HG02642 (cell line): ENCODE measurements at regions not wholly inside any gene's neighbourhood (a gene's known extent, or its start where the extent isn't known, plus 50 kb on each side); places are given as distances from the start of the nearest gene placed in this dataset.
"Not testable (repeated sequence)": the region's sequence is repeated elsewhere in the genome, so short reads cannot be mapped to it uniquely, and the experiment has no call there.

Experiments
- ATAC-seq: cut with Tn5 transposase; IDR thresholded peaks from one replicate; pipeline ENCODE4 v1.9.1; 2021; ENCODE audit warnings: mild to moderate bottlenecking; ENCODE audit not compliant: unreplicated experiment, poor library complexity

DNA sequence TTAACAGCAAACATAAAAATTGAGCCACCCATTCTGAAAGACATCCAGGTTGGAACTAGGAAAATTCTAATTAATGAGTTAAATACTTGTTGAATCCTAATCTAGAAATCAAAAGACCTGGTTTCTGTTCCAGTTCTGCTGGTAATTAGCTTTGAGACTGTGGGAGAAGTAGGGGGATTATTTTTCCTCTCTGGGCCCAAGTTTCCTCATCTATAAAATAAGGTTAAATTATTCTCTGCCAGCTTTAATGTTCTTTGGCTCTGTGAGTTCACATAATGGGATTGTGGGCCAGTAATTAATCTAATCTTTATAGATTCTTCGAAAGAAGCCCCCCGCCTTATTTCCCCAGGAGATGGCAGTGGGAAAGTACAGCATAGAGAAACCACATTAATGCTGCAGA, 104.6 kb downstream of the ENC1 start:
- ATAC-seq = no peak

DNA sequence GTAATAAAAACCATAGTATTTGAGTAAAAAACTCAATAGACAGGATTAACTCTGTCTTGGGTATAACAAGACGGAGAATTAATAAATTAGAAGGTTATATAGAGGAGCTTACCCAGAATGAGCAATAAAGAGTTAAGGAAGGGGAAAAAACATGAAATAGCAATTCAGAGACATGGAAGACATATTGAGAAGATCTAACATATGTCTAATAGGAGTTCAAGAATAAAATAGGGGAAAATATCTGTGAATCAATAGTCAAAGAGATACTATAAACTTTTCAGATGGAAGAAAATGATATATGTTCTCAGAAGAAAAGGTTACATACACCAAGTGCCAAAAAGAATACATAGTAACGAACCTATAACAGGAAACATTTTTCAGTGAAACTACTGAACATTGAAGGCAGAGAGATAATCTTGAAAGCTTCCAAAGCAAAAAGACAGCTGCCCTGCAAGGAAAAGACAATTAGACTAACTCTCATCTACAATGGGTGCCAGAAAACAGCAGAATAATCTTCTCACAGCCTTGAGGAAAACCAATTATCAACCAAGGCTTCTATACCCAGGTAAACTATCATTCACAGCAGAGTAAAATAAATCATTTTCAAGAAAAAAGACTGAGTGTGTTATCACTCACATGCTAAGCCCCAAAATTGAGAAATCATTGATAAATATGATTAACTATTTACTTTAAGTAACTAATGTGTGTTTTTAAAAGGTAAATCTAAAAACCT, 106.0 kb downstream of the ENC1 start:
- no peak for ATAC-seq

DNA sequence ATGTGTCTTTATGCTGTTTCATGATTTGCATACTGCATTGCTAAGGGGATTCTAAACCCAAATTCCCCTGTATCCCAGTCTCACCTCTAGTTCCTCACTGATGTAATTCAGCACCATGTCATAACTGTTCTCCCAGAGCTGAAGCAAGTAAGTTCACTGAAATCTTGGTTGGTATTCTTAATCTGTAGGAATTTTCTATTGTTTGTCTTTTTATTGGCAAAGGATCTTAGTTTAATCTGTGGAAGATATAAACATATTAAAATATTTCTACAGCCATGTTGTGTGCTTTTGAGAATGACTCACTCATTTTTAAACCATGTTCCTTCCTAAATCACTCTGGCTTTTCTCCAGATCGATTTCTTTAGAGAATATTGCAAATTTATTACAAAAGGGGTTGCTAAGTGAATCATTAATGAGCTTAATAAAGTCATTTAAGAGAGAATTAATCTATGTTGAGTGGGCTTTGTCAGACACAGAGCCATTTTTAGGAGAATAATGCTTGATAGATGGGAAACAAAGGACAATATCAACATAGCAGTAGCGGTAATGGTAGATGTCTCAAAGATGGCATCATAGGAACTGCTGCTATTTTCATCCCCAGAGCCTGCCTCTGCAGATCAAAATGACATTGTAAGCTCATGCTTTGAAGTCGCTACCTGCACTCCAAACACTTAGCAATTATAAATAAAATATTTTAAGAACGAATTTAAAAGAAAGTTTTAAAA, 110.0 kb downstream of the ENC1 start:
- no peak for ATAC-seq

DNA sequence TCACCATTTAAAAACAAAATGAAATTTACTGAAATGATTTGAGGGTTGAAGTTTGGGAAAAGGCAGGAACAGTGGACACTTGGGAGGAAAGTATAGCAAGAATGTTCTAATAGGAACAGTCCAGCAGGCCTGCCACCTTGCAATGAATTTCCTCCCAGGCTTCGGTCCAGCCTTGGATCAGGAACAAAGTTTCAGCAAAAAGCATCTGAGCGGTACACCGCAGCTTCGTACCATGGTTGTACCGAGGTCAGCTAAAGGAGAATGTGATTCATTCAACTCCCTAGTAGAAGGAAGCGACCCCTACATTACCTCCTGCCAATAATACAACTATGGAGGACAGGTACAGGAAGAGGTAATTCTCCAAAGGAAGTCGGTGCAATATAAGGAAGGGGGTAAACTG, 111.4 kb downstream of the ENC1 start:
- no peak for ATAC-seq

DNA sequence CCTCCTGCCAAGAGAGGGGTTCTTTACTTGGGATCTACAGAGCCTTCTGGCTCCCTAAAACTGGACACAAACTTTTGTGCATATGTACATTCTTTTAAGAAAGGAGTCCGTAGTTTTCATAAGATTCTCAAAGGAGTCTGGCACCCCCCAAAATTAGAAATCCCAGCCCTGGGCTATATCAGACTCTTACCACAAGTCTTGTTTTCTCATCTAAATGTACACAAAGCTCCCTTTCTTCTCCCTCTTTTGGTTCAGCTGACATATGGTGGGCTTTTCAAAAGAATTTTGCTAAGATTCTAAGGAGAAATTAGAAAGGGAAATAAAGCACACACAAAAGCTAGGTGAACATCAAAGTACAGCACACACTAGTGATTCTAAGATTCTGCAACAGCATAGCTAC, 114.4 kb downstream of the ENC1 start:
- no peak for ATAC-seq

DNA sequence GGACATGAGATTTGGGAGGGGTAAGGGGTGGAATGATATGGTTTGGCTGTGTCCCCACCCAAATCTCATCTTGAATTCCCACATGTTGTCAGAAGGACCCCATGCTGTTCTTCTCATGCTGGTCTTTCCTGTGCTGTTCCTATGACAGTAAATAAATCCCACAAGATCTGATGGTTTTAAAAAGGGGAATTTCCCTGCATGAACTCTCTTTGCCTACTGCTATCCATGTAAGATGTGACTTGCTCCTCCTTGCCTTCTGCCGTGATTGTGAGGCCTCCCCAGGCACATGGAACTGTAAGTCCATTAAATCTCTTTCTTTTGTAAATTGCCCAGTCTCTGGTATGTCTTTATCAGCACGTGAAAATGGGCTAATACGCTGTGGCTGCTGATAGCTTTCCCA, 115.8 kb downstream of the ENC1 start:
- not testable (repeated sequence) for ATAC-seq

DNA sequence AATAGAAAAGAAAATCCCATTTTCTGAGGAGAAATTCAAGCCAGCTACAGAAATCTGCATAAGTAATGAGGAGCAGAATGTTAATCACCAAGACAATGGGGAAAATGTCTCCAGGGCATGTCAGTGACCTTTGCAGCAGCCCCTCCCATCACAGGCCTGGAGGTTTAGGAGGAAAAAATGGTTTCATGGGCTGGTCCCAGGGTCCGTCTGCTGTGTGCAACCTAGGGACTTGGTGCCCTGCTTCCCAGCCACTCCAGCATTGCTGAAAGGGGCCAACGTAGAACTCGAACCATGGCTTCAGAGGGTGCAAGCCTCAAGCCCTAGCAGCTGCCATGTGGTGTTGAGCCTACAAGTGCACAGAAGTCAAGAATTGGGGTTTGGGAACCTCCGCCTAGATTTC, 116.8 kb downstream of the ENC1 start:
- ATAC-seq = not testable (repeated sequence)

DNA sequence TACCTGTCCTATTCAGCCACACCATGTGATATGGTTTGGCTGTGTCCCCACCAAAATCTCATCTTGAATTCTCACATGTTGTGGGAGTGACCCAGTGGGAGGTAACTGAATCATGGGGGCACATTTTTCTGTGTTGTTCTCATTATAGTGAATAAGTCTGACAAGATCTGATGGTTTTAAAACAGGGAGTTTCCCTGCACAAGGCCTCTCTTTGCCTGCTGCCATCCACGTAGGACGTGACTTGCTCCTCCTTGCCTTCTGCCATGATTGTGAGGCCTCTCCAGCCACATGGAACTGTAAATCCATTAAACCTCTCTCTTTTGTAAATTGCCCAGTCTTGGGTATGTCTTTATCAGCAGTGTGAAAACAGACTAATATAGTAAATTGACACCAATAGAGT, 117.7 kb downstream of the ENC1 start:
- not testable (repeated sequence) for ATAC-seq

DNA sequence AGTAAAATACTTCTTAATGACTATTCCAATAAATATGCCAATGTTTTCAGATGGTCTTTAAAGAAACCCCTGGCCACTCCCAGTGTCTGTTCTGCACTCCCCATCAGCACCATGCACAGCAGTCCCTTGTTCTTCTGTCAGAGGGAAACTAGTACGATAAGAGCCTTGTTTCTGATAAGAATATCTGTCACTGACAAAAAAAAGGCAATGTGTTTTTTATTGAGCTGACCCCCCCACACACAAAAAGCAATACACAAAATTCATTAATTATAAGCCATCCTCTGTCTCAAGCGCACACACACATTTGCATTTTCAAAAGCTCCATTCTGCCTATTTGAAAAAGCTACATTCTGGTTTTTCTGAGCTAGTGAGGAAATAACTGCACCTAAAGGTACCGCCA, 119.1 kb downstream of the ENC1 start:
- ATAC-seq = no peak

DNA sequence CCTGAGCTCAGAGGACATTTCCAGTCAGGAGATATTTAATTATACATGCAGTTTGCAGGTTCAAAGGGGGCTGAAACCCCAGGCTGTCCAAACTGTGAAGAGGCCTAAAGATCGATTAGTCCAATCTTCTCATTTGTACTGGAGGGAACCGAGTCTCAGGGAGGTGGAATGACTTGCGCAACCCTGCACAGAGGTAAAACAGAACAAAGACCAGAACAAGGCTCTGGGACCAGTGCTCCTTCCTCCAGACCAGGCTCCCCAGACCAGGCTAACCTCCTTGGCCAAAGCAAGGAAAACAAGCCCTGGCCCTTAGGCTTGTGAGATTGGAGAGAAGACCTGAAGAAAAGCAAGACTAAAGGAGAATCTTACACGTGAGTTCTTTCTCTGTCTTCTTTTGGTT, 120.8 kb downstream of the ENC1 start:
- ATAC-seq = no peak

DNA sequence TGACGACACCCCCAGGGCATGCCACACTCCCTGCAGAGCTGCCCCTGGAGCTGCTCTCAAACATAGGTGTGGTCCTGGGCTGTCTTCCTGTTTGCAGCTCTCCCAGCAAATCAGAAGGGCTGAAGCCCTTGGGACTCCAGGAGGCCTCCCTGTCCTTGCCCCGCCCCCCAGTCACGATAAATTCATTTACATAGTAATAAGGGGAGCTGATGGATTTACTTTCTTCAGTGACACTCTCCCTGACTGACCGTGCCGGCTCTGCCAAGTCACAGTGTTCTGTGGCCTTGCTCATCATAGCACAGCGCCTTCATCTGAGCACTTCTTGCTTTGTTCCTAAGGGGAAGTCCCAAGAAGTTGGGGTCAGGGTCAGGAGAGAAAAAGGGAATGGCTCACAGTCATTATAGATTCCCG, 121.4 kb downstream of the ENC1 start:
- no peak for ATAC-seq

DNA sequence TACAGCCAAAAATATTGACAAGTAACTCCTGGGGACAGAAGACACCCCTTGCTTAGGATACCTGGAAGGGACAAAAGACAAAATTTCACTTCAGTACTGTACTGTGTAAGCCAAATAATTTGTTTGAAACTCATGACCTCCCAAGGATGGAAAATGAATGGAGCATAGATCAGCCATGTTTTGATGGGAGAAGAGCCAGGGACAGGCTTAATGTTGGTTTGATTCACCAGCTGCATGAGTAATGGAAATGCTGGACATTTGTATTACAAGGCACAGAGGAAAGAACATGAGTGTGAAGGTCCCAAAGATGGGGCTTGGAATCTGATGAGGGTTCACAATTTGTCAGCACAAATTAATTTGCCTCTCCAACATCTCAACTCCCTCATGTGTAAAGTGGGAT, 122.8 kb downstream of the ENC1 start:
- ATAC-seq = no peak

DNA sequence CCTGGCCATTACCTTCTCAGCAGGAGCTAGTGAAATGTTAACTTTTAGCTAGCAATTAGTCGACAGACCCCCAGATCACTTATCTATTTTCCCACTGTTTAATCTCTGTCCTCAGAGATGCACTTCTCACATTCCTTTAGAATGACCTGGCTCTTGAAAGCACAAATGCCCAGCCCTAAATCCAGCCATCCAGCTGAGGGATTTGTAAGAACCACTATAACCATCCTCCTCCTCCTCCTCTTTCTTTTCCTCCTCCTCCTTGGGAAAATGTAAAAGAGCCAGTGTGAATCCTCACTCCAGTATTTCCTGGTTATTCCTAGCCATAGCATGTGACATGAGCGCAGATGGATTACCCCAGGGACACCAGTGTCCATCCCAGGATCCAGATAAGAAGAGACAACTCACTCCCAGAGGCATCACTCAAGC, 124.3 kb downstream of the ENC1 start:
- ATAC-seq = no peak

DNA sequence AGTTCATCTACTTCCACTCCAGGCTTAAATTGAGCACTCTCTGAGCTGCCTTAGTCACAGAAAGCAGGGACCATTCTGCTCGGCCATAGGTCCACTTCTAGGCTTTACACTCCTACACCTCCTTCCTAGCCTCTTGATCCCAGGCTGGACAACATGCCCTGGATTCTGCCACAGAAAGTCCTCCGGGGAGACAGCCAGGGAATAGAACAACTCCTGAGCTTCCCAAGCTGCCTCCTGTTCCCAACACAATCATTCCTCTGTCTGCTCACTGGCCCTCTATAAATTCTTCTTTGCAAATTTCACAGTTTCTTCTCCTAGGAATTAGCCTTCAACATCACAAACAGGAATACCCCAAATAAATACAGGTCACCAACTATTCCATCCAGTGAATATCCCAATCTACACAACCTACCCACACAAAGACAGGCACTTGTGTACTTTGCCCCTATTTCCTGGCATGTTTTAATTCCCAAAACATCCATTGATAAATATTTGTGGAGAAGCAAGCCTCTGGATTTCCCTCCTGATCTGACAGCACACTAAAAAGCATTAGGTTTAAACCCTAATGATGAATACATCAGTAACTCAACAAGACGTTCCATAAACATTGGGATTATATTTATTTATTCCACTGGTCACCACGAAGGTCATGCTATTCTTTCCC, 125.5 kb downstream of the ENC1 start:
- ATAC-seq = no peak

DNA sequence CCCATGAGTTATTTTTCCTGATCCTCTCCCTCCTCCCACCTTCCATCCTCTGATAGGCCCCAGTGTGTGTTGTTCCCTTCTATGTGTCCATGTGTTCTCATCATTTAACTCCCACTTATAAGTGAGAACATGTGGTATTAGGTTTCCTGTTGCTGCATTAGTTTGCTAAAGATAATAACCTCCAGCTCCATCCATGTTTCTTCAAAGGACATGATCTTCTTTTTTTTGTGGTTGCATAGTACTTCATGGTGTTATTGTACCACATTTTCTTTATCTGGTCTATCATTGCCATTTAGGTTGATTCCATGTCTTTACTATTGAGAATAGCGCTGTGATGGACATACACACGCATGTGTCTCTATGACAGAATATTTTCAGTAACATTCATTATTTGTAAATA, 128.8 kb downstream of the ENC1 start:
- not testable (repeated sequence) for ATAC-seq

DNA sequence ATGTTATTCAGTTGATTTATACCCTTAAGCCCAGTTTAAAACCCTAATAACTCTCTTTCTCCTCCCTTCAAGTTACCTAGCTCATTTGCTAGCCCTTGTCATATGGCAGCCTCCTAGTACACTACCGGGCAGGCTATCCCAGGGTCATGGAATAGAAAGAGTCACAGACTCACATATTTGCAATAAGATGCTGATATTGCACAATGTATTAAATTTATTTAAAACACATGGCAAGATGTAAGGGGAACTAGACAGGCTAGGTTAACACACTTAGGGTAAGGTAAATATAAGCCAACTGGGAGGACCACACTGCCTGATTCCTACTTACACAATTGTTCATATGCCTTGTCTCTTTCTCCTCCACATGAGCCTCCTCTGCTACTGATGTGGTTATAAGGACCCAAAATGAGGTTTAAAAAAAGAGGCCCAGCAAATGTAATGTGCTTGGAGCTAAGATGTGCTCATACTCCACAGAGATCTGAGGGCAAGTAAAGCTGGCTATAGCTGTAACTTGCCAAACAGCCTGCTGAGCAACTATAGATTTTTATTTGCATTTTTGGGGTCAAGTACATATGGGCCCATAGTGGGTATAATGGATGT, 130.0 kb downstream of the ENC1 start:
- no peak for ATAC-seq

DNA sequence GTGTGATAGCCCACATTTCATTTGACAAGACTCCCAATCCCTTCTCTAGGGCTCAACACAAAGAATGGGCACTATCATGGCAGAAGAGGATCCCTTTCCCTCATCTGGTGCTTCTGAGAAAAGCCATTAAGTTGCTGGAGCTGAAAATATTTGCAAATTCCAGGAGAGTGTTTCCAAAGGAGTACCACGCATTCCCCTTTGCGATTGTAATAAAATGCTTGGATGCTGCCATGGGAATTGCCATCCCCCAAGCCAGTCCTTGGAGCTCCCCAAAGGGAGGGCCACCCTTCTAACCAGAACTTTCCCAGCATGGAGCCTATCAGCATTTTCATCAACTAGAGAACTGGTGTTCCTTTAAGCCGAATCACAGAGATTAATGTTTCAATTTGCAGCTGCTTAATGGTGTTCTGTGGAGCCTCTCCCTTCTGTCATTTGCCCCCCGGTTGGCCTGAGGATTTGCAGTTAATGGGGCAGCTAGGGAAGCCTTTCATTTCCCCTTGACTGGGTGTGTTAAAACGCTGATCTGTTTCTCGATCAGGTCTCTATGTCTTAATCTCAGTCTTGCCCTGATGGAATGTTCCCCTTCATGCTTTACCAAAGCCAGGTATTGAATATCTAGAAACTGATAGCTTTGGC, 133.0 kb downstream of the ENC1 start:
- ATAC-seq = no peak

DNA sequence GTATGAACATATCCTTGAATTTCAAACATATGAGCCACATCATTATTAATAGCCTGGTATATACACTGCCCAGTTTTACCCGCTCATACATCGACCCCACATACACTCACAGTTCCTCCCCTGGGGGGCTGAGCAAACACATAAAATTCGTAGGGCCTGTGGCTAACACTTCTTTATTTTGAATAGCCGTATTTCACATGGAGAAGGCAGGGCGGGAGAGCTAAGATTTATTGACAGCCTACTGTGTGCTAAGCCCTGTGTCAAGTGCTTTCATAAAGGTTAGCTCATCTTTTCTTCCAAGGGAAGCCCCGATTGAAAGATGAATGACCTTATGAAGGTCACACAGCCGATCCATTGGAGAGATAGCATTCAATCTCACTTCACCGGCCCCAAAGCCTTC, 134.4 kb downstream of the ENC1 start:
- ATAC-seq = no peak

DNA sequence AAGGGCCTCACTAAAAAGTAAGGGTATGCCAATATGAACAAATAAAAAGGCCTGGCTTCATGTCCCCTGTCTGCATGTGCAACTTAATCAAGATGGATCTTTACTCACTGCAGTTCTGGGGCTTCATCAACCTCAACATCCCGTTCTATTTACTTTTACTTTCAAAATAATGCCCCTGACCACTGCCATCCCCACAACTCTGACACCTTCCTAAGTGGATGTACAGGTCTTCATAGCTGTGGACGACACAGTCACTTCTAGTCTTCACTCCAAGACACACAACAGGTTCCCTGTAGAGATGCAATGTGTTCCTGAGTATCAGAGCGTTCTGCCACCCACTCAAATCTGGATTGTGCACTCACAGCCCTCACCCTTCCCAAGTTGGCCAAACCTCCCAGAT, 136.1 kb downstream of the ENC1 start:
- no peak for ATAC-seq

DNA sequence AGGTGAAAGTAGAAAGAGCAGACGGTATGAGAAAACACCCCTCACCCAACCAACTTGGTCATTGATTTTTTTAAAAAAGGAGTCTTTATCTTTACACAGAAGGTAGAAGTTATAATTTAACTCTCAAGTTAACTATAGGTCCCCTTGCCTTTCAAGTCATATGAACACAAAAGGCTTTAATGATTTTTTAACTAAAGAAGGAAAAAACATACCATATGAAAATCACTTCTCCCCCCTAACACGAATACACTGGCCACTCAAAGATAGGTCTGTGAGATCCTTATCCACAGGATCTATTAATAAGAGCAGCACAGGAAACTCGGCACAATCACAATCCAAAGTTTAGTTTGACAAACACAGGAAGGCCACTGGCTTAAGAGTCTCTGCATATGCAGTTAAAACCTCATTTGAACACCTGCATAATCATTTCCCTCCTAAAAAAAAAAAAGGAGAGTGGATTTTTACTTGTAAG, 138.0 kb downstream of the ENC1 start:
- no peak for ATAC-seq
